Adrenal gland (tissue), 5 donors: ENCODE measurements at regions not wholly inside any gene's neighbourhood (a gene's known extent, or its start where the extent isn't known, plus 50 kb on each side); places are given as distances from the start of the nearest gene placed in this dataset.

Experiments used
- CTCF ChIP-seq, 6 experiments: fragments of 450-650 bp in 4 of 6; fragments of 200-600 bp in 2 of 6; sonication (generic) in 1 of 6; IDR thresholded peaks; 1 replicate in 5 of 6; 2 replicates in 1 of 6; pipeline versions ENCODE4 v1.5.1 to v1.8.0; 2016 to 2021; ENCODE audit warnings: antibody characterized with exemption in 6 of 6, mild to moderate bottlenecking in 2 of 6, moderate library complexity in 1 of 6
- POLR2A ChIP-seq, 2 donors: fragments of 450-650 bp; IDR thresholded peaks; one replicate each; pipeline ENCODE4 v1.6.1; 2017; ENCODE audit warnings: antibody characterized with exemption in 2 of 2, mild to moderate bottlenecking in 2 of 2, moderate library complexity in 1 of 2
- donor health status: DM: no; HTN: no; CAD: no.

DNA sequence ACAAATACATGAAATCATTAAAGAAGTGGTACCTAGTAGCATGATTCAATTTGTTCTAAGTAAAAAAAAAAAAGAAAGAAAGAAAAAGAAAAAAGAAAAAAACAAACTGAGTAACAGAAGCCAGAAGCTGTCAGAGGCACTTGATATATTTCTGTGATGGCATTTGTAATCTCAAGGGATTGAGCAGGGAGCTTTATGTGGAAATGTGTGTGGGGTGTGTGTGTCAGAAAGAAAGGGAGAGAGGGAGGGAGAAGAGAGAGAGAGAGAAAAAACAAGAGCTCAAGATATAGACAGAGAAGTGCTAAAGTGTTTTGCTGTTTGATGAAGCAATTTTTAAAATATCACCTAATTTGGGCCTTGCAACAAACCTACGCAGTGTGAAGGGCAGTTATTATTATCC, 357.6 kb upstream of the PCDH15 start:
- TF ChIP-seq POLR2A (IDR thresholded peaks at IDR 0.05) (no peak), CTCF (IDR thresholded peaks at IDR 0.05) (no peak)
